Keratinocyte (primary cell): ENCODE measurements at regions not wholly inside any gene's neighbourhood (a gene's known extent, or its start where the extent isn't known, plus 50 kb on each side); places are given as distances from the start of the nearest gene placed in this dataset.

Source experiments
- DNase-seq: peaks from one replicate; pipeline ENCODE4 v3.0.0-alpha.2; 2011; ENCODE audit warnings: low read depth, missing footprints, low spot score
- FAIRE-seq: peaks from 2 replicates; lab custom pipeline; 2011; peaks lifted over from hg19 to GRCh38; lab: Jason Lieb, UNC
- H2AFZ ChIP-seq: 2 replicates; pipeline ENCODE4 v1.6.0; 2012; ENCODE audit warnings: low read length, control low read depth, inconsistent platforms; ENCODE audit not compliant: control insufficient read depth
- H3K27ac ChIP-seq: 2 replicates; pipeline ENCODE4 v1.5.1; 2011; ENCODE audit warnings: low read length; ENCODE audit not compliant: control insufficient read depth, insufficient read depth
- H3K27me3 ChIP-seq: 3 replicates; pipeline ENCODE4 v1.6.0; 2011; ENCODE audit warnings: low read length; ENCODE audit not compliant: control insufficient read depth, insufficient read depth; ENCODE audit errors: extremely low read depth
- H3K36me3 ChIP-seq, 2 experiments: 2 replicates in 1 of 2; 3 replicates in 1 of 2; pipeline ENCODE4 v1.5.1; 2011; ENCODE audit warnings: low read length in 2 of 2, mild to moderate bottlenecking in 1 of 2; ENCODE audit not compliant: control insufficient read depth in 2 of 2, insufficient read depth in 2 of 2; ENCODE audit errors: extremely low read depth in 1 of 2
- H3K4me1 ChIP-seq: 3 replicates; pipeline ENCODE4 v1.5.1; 2011; ENCODE audit warnings: low read length; ENCODE audit not compliant: control insufficient read depth, insufficient read depth; ENCODE audit errors: extremely low read depth
- H3K4me2 ChIP-seq: 3 replicates; pipeline ENCODE4 v1.6.0; 2011; ENCODE audit warnings: low read depth, low read length; ENCODE audit not compliant: control insufficient read depth, insufficient read depth; ENCODE audit errors: extremely low read depth
- H3K4me3 ChIP-seq, 3 experiments: fragments of 200-600 bp in 1 of 3; sonication (generic) in 1 of 3; 2 replicates in 2 of 3; 3 replicates in 1 of 3; pipeline ENCODE4 v1.5.1; 2011 to 2016; ENCODE audit warnings: low read length in 3 of 3, mild to moderate bottlenecking in 3 of 3, control low read depth in 2 of 3, inconsistent platforms in 1 of 3, low read depth in 1 of 3, mixed read lengths in 1 of 3, mixed run types in 1 of 3, moderate library complexity in 1 of 3; ENCODE audit not compliant: control insufficient read depth in 2 of 3, insufficient read depth in 2 of 3; ENCODE audit errors: extremely low read depth in 1 of 3
- H3K79me2 ChIP-seq: 2 replicates; pipeline ENCODE4 v1.6.0; 2012; ENCODE audit warnings: low read length; ENCODE audit not compliant: control insufficient read depth, insufficient read depth
- H3K9ac ChIP-seq: 3 replicates; pipeline ENCODE4 v1.6.0; 2011; ENCODE audit warnings: low read length; ENCODE audit not compliant: control insufficient read depth, insufficient read depth; ENCODE audit errors: extremely low read depth
- H3K9me1 ChIP-seq: 3 replicates; pipeline ENCODE4 v1.6.0; 2011; ENCODE audit warnings: low read length; ENCODE audit not compliant: control insufficient read depth, insufficient read depth; ENCODE audit errors: extremely low read depth
- H3K9me3 ChIP-seq: 2 replicates; pipeline ENCODE4 v1.5.1; 2012; ENCODE audit warnings: low read depth, low read length; ENCODE audit not compliant: control insufficient read depth
- H4K20me1 ChIP-seq: 3 replicates; pipeline ENCODE4 v1.6.0; 2011; ENCODE audit warnings: low read length; ENCODE audit not compliant: control insufficient read depth, insufficient read depth; ENCODE audit errors: extremely low read depth
- EZH2 ChIP-seq: IDR thresholded peaks from one replicate; pipeline ENCODE4 v1.6.1; 2012; ENCODE audit warnings: inconsistent platforms, mild to moderate bottlenecking, low read length, moderate library complexity
- dilution Hi-C: fragments of 300-500 bp; cut with MboI; formaldehyde crosslinking; loops from one replicate; pipeline ENCODE4 v1.7.0; 2020; ENCODE audit warnings: low sequenced_read_pairs; ENCODE audit not compliant: extremely low pct_ligation_motif_present
- TF ChIP-seq, protein P1 (sequence below), 3 experiments: IDR thresholded peaks in 1 of 3; conservative IDR thresholded peaks in 1 of 3; optimal IDR thresholded peaks in 1 of 3; 2 replicates in 2 of 3; 3 replicates in 1 of 3; pipeline versions ENCODE3 to v1.5.1; 2011; ENCODE audit warnings: low read length in 3 of 3, mild to moderate bottlenecking in 3 of 3, moderate library complexity in 2 of 3, control low read depth in 1 of 3, inconsistent platforms in 1 of 3; ENCODE audit not compliant: insufficient read depth in 2 of 3; ENCODE audit errors: extremely low read depth in 1 of 3

DNA sequence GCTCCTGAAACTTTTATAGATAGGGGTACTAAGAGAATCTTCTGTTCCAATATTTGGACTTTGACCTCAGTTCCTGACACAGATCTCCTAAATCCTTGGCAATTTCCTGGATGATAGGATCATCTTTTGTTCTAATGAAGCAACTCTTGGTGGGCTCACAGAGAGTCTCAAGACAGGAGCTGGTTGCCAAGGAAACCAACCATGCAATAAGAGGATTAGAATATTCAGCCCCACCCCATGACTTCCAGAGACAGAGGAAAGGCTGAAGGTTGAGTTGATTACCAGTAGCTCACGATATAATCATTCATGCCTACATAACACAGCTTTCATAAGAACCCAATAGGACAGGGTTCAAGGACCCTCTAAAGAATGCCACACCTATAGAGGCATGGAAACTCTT lies 2050.2 kb upstream of the CDH6 start:
- H3K27ac ChIP-seq = no peak overlapping the region
- dilution Hi-C loops = no loop called here
- TF ChIP-seq, protein P1, sequence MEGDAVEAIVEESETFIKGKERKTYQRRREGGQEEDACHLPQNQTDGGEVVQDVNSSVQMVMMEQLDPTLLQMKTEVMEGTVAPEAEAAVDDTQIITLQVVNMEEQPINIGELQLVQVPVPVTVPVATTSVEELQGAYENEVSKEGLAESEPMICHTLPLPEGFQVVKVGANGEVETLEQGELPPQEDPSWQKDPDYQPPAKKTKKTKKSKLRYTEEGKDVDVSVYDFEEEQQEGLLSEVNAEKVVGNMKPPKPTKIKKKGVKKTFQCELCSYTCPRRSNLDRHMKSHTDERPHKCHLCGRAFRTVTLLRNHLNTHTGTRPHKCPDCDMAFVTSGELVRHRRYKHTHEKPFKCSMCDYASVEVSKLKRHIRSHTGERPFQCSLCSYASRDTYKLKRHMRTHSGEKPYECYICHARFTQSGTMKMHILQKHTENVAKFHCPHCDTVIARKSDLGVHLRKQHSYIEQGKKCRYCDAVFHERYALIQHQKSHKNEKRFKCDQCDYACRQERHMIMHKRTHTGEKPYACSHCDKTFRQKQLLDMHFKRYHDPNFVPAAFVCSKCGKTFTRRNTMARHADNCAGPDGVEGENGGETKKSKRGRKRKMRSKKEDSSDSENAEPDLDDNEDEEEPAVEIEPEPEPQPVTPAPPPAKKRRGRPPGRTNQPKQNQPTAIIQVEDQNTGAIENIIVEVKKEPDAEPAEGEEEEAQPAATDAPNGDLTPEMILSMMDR (optimal IDR thresholded peaks at IDR 0.05 in 1 of 3, IDR thresholded peaks at IDR 0.05 in 1 of 3, conservative IDR thresholded peaks at IDR 0.05 in 1 of 3; ENCODE audit: extremely low read depth in 1 of 3, insufficient read depth in 2 of 3, low read length in 3 of 3) = no peak
- TF ChIP-seq EZH2 = no peak

DNA sequence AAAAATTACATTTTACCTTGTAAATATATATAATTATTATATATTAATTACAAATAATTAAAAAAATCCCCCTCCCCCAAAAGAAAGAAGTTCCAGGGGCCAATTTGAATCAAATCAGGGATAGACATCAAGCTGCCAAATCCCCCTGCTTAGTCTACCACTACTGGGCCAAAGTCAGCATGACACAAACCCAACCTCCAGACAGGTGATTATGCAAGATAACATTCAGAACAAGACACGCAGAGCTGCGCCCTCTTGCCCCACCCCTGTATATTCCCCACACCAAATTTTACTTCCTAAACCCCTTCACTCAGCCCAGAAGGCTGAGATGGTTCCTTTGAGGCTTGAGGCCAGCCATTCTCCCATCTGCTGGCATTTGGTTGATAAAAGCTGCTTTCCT lies 2059.1 kb upstream of the CDH6 start:
- Histone ChIP-seq H4K20me1 (no peaks in the 10 kb centered on the region), H3K4me2 (no peak overlapping the region), H3K36me3 (no peaks in the 10 kb centered on the region), H3K9me1 (no peaks in the 10 kb centered on the region), H3K79me2 (no peaks in the 10 kb centered on the region), H3K27me3 (no peaks in the 10 kb centered on the region), H2AFZ (no peak overlapping the region), H3K9ac (no peak overlapping the region), H3K4me3 (no peak overlapping the region), H3K9me3 (no peaks in the 10 kb centered on the region), H3K27ac (no peak overlapping the region), H3K4me1 (no peaks in the 10 kb centered on the region)
- dilution Hi-C loops = no loop called here
- TF ChIP-seq, protein P1 (optimal IDR thresholded peaks at IDR 0.05 in 1 of 3, IDR thresholded peaks at IDR 0.05 in 1 of 3, conservative IDR thresholded peaks at IDR 0.05 in 1 of 3; ENCODE audit: extremely low read depth in 1 of 3, insufficient read depth in 2 of 3, low read length in 3 of 3) = no peak
- no peak for TF ChIP-seq EZH2
- FAIRE-seq (no peak), DNase-seq (no peak)

More for the DNA sequence above, 2050.2 kb upstream of the CDH6 start:
- no peak overlapping the region for H3K4me3 ChIP-seq
- H3K79me2 ChIP-seq = no peaks in the 10 kb centered on the region
- H3K9ac ChIP-seq = no peak overlapping the region
- no peaks in the 10 kb centered on the region for H3K36me3 ChIP-seq
- no peaks in the 10 kb centered on the region for H4K20me1 ChIP-seq
- H3K27me3 ChIP-seq = no peaks in the 10 kb centered on the region
- no peaks in the 10 kb centered on the region for H3K9me1 ChIP-seq
- no peak overlapping the region for H3K4me2 ChIP-seq
- DNase-seq = no peak
- H3K9me3 ChIP-seq = no peaks in the 10 kb centered on the region
- no peak overlapping the region for H2AFZ ChIP-seq
- FAIRE-seq = no peak
- H3K4me1 ChIP-seq = no peaks in the 10 kb centered on the region
